GM12878 (cell line): ENCODE measurements at regions not wholly inside any gene's neighbourhood (a gene's known extent, or its start where the extent isn't known, plus 50 kb on each side); places are given as distances from the start of the nearest gene placed in this dataset.

Experiments used
- BCL3 ChIP-seq: IDR thresholded peaks from 2 replicates; pipeline ENCODE4 v1.6.1; 2011; ENCODE audit warnings: borderline replicate concordance, low read depth, mild to moderate bottlenecking, moderate library complexity, low read length; ENCODE audit not compliant: insufficient read depth, poor library complexity, severe bottlenecking
- CUX1 ChIP-seq: IDR thresholded peaks from 2 replicates; pipeline ENCODE4 v1.6.1; 2012; ENCODE audit warnings: improper control_type of control experiment, low read depth, low read length; ENCODE audit not compliant: insufficient replicate concordance
- EGR1 ChIP-seq, 2 experiments: IDR thresholded peaks; 1 replicate in 1 of 2; 2 replicates in 1 of 2; pipeline ENCODE4 v1.6.1; 2011 to 2012; ENCODE audit warnings: low read depth in 2 of 2, low read length in 2 of 2, borderline replicate concordance in 1 of 2, mild to moderate bottlenecking in 1 of 2, moderate library complexity in 1 of 2
- EP300 ChIP-seq, 2 experiments: fragments of 150-350 bp in 1 of 2; IDR thresholded peaks; 2 replicates each; pipeline ENCODE4 v1.6.1; 2011 to 2012; ENCODE audit warnings: low read depth in 2 of 2, low read length in 2 of 2, borderline replicate concordance in 1 of 2, improper control_type of control experiment in 1 of 2, inconsistent platforms in 1 of 2; ENCODE audit not compliant: control insufficient read depth in 1 of 2
- FOXK2 ChIP-seq: fragments of 450-650 bp; IDR thresholded peaks from 2 replicates; pipeline ENCODE4 v1.6.1; 2017; ENCODE audit warnings: mild to moderate bottlenecking, moderate library complexity
- JUNB ChIP-seq: IDR thresholded peaks from 2 replicates; pipeline ENCODE4 v1.6.1; 2016; ENCODE audit warnings: antibody characterized with exemption, mild to moderate bottlenecking
- MXI1 ChIP-seq: fragments of 150-350 bp; IDR thresholded peaks from 2 replicates; pipeline ENCODE4 v1.6.1; 2011; ENCODE audit warnings: low read depth, mild to moderate bottlenecking, inconsistent platforms, low read length, improper control_type of control experiment
- POLR2A ChIP-seq: IDR thresholded peaks from 2 replicates; pipeline ENCODE4 v1.6.1; 2011; ENCODE audit warnings: low read depth, mild to moderate bottlenecking, low read length
- POLR2AphosphoS5 ChIP-seq: IDR thresholded peaks from 2 replicates; pipeline ENCODE4 v1.6.1; 2011; ENCODE audit warnings: mild to moderate bottlenecking, low read length, inconsistent platforms
- REST ChIP-seq: IDR thresholded peaks from 2 replicates; pipeline ENCODE4 v1.6.1; 2012; ENCODE audit warnings: mild to moderate bottlenecking, low read depth, low read length
- RFX5 ChIP-seq: IDR thresholded peaks from 2 replicates; pipeline ENCODE4 v1.6.1; 2011; ENCODE audit warnings: low read depth, low read length, improper control_type of control experiment
- USF2 ChIP-seq: IDR thresholded peaks from 2 replicates; pipeline ENCODE4 v1.6.1; 2011; ENCODE audit warnings: low read depth, low read length, improper control_type of control experiment, borderline replicate concordance
- ZSCAN29 ChIP-seq: fragments of 450-650 bp; IDR thresholded peaks from 2 replicates; pipeline ENCODE4 v1.6.1; 2017; ENCODE audit warnings: mild to moderate bottlenecking, moderate library complexity

- no peak for TF ChIP-seq JUNB
- TF ChIP-seq POLR2AphosphoS5, result no peak
- no peak for TF ChIP-seq USF2
- no peak for TF ChIP-seq ZSCAN29
- no peak for TF ChIP-seq EGR1 (IDR thresholded peaks at IDR 0.05; ENCODE audit: borderline replicate concordance in 1 of 2, low read depth in 2 of 2, low read length in 2 of 2)
- TF ChIP-seq MXI1, result no peak
- TF ChIP-seq POLR2A, result no peak
- TF ChIP-seq BCL3, result no peak
- no peak for TF ChIP-seq REST
- TF ChIP-seq FOXK2, result no peak
- TF ChIP-seq RFX5, result no peak
- TF ChIP-seq CUX1, result no peak
- TF ChIP-seq EP300 (IDR thresholded peaks at IDR 0.05; ENCODE audit: borderline replicate concordance in 1 of 2, control insufficient read depth in 1 of 2, low read depth in 2 of 2, low read length in 2 of 2), result no peak
Measured at GRCh38 chr11:70878366-70878765, 374.0 kb downstream of the SHANK2 start.
